HS-5 (cell line): ENCODE measurements at regions not wholly inside any gene's neighbourhood (a gene's known extent, or its start where the extent isn't known, plus 50 kb on each side); places are given as distances from the start of the nearest gene placed in this dataset.
"Not testable (repeated sequence)": the region's sequence is repeated elsewhere in the genome, so short reads cannot be mapped to it uniquely, and the experiment has no call there.

Experiments
- DNase-seq: peaks from one replicate; pipeline ENCODE4 v3.0.0-alpha.2; 2012; ENCODE audit warnings: low read depth

GRCh38 chr16:46387720-46388119, 233.5 kb downstream of the SHCBP1 start:
- DNase-seq, result not testable (repeated sequence)

GRCh38 chr16:46386805-46387620, 234.2 kb downstream of the SHCBP1 start:
- not testable (repeated sequence) for DNase-seq

- not testable (repeated sequence) for DNase-seq
Measured at GRCh38 chr16:46386110-46386771, 234.9 kb downstream of the SHCBP1 start.

GRCh38 chr16:46384285-46385061, 236.7 kb downstream of the SHCBP1 start:
- DNase-seq, result not testable (repeated sequence)

- not testable (repeated sequence) for DNase-seq
Measured at GRCh38 chr16:46383581-46383980, 237.6 kb downstream of the SHCBP1 start.

GRCh38 chr16:46382791-46383541, 238.2 kb downstream of the SHCBP1 start:
- not testable (repeated sequence) for DNase-seq

- not testable (repeated sequence) for DNase-seq
Measured at GRCh38 chr16:46382079-46382478, 239.1 kb downstream of the SHCBP1 start.

GRCh38 chr16:46381344-46381743, 239.8 kb downstream of the SHCBP1 start:
- not testable (repeated sequence) for DNase-seq
